NCI-H2196 treated with DMSO at 0.1 percent for 48 hours (cell line): ENCODE measurements at regions not wholly inside any gene's neighbourhood (a gene's known extent, or its start where the extent isn't known, plus 50 kb on each side); places are given as distances from the start of the nearest gene placed in this dataset.
"Not testable (repeated sequence)": the region's sequence is repeated elsewhere in the genome, so short reads cannot be mapped to it uniquely, and the experiment has no call there.

ENCODE experiments used
- DNase-seq: peaks from one replicate; lab custom pipeline; 2025; ENCODE audit not compliant: unreplicated experiment; lab: John Stamatoyannopoulos, UW

DNA sequence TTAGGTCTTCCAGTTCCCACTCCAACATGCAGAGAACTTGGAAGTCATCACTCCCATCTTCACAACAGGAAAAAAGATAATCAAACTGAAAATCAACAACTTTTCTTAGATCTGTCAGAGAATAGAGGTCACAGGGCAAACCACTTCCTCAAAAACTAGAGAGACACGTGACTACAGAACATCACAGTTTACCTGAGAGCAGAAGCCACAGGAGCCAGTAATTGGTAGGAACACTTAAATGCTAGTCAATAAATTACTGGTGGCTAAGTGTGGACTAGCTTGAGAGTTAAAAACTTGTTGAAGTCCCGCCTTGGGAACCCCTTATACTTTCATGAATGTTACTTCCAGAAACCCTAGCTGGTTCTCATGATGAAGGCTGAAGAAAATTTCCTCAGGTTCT, 81.1 kb downstream of the THSD1 start:
- DNase-seq = not testable (repeated sequence)

DNA sequence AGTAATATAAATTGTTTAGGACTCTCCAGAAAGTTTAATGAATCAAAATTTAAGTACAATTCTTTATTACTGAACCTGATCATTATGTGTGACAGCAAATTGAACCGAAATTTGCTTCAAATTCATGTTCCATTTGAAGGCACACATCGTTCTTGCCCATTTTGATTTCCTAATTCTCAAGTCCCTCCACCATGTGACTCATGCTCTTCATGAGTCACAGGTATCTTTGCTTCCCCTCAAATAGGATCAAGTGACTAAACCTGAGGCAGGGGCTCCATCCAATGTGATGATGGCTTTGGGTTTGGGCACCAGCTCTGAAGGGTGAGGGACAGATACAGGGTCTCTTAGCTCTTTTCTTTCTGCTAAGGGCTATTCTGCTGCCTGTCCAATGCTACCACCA, 86.1 kb downstream of the THSD1 start:
- DNase-seq = no peak

DNA sequence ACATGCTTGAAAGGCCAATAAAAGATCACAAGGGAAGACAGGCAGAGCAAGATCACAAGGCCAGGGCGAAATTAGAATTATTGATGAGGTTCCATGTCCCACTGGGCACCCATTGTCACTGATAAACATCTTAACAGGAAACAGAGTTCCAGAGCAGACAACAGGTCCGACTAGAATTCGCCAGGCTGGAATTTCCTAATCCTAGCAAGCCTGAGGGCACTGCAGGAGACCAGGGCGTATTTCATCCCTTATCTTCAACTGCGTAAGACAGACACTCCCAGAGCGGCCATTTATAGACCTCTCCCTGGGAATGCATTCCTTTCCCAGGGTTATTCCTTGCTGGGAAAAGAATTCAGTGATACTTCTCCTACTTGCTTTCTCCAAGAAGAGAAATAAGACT, 96.1 kb downstream of the THSD1 start:
- not testable (repeated sequence) for DNase-seq

DNA sequence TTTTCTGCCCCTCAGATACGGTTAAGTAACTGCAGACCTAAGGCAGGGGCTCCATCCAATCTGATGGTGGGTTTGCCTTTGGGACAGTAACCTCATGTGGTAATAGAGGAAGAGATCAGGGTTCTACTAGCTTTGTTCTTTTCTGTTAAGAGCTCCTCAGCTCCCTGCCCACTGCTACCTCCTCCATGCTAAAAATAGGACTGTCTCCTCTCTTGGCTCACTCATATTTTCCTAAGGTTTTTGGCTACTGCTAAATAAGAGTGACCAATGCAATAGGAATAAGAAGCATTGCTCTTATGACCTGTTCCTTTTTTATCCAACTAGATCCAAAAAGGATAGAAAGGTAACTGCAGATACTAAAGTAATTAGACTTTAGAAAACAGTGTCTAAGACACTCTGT, 99.6 kb downstream of the THSD1 start:
- not testable (repeated sequence) for DNase-seq

DNA sequence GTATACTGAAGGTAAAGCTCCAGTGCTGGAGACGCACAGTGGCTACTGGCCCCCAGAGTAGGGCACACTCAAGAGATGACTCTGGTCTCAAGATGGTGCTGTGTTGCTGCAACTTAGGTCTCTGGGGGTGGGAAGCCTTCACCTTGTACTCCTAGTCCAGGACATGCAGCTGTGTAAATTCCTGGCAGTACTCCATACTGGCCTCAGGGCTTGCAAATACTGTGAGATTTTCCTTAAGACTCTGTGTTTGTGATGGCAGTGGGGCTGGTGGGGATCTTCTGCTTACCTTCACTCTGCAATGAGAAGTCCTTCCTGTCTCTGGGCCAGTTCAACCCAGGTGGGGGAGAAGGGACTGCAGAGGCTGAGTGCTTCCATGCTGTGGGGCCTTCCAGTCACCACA, 102.9 kb downstream of the THSD1 start:
- DNase-seq = not testable (repeated sequence)

DNA sequence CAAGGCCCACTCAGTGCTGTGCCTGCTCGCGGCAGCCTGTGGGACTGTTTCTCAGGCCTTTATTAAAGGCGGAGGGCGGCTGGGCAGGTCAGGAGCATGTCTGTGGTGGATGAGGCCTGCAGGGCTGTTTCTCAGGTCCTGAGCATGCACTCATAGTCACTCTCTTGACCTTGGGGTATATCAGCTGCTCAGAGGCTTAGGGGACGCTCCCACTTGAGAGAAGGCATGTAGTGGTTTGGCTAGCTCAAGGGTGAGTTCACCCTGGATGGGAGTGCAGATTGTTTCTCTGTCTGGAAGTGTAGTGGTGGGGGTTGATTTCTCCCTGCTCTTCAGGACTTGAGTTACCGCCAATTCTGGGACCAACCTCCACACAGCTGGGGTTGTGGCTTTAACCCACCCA, 103.3 kb downstream of the THSD1 start:
- not testable (repeated sequence) for DNase-seq

DNA sequence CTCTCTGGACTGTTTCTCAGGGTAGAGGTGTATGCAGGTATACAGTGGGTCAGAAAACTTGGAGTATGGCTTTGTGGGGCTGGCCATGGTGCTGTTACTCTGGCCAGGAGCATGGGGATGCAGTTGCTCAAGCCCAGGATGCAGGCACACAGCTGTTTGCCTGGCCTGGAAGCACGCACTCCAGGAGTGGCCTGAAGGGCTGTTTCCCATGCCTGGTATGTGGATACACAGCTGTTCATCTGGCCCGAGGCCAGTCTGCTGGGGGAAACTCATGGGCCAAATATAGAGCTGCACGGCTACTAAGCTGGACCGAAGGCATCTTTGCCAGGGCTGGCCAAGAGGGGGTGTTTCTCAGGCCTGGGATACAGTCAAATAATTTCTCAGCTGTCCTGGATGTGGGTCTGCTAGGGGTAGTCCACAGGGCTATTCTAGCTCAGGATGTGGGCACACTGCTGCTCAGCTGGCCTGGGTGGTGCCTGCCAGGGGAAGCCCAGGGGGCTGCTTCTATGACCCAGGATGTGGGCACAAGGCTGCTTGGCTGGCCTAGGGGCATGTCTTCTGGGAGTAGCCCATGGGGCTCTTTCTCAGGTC, 104.1 kb downstream of the THSD1 start:
- DNase-seq = not testable (repeated sequence)

DNA sequence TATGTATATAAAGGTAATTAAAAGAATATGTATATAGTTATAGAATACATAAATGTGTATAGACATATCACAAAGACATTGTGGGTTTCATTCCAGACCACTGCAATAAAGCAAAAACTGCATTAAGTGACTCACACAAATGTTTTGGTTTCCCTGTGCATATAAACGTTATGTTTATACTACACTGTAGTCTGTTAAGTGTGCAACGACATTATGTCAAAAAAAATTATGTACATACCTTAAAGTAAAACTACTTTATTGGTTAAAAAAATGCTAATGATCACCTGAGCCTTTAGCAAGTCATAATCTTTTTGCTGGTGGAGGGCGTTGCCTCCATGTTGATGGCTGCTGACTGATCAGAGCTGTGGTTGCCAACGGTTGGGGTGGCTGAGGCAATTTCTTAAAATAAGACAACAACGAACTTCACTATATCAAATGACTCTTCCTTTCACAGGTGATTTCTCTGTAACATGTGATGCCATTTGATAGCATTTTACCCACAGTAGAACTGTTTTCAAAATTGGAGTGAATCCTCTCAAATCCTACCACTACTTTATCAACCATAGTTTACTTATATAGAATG, 107.8 kb downstream of the THSD1 start:
- DNase-seq = not testable (repeated sequence)

DNA sequence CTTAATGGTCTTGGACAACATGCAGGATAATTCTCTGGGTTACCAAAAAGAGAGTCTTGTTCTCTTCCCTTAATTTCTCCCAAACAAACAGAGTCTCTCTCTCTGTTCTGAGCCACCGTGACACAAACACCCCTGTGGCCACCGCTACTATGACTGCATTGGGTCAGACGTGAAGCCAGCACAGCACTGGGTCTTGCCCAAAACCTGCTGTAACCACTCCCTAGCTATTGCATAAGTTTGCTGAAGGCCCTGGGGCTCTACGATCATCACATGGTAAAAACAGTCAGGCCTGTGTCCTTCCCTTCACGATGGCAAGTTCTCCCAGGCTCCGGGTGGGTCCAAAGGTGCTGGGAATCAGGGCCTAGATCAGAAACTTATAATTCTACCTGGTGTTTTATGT, 117.1 kb downstream of the THSD1 start:
- not testable (repeated sequence) for DNase-seq

DNA sequence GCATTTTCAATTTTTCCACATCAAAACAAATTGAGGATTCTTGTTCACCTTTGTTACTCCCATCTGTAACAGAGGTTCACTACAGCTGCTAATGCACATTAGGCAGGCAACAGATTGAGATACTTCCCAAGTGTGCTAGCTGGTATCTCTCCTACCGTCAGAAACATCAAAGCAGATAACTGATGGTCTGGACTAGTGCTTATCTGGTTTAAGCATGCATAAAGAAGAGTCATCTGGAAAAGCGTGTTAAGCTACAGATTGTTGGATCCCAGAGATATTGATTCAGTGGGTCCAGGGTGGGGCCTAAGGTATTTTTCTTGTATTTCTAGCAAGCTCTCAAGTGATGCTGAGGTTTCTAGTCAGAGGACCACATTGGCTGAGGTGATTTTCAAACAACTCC, 122.0 kb upstream of the NEK3 start:
- DNase-seq = not testable (repeated sequence)

DNA sequence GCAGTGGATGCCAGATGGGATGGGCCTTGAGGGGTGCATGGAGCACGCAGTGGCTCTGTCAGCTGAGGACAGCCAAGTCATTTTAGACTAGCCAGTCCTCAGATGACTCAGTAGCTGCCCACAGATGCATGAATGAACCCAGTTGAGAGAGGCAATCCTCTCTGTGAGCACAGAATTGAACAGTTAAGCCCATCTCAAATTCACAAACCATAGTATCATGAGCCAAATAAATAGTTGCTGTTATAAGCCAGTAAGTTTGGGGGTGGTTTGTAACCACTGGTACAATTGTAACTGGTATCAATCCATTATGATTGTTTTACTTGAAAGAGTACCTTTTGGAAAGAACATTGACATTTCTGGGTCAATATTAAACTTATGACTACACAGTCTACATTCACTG, 120.0 kb upstream of the NEK3 start:
- DNase-seq = not testable (repeated sequence)

DNA sequence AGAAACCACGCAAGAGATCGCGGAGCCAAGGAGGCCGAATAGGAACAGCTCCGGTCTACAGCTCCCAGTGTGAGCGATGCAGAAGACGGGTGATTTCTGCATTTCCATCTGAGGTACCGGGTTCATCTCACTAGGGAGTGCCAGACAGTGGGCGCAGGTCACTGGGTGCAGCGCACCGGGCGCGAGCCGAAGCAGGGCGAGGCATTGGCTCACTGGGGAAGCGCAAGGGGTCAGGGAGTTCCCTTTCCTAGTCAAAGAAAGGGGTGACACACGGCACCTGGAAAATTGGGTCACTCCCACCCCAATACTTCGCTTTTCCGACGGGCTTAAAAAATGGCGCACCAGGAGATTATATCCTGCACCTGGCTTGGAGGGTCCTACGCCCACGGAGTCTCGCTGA, 94.9 kb upstream of the NEK3 start:
- DNase-seq = not testable (repeated sequence)

DNA sequence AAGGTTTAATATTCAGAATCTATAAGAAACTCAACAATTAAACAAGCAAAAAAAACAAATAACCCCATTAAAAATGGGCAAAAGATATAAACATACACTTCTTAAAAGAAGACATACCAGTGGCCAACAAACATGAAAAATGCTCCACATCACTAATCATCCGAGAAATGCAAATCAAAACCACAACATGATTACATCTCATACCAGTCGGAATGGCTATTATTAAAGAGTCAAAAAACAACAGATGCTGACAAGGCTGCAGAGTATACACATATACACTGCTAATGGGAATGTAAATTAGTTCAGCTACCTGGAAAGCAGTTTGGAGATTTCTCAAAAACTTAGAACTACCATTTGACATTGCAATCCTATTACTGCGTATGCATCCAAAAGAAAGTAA, 81.4 kb upstream of the NEK3 start:
- not testable (repeated sequence) for DNase-seq

DNA sequence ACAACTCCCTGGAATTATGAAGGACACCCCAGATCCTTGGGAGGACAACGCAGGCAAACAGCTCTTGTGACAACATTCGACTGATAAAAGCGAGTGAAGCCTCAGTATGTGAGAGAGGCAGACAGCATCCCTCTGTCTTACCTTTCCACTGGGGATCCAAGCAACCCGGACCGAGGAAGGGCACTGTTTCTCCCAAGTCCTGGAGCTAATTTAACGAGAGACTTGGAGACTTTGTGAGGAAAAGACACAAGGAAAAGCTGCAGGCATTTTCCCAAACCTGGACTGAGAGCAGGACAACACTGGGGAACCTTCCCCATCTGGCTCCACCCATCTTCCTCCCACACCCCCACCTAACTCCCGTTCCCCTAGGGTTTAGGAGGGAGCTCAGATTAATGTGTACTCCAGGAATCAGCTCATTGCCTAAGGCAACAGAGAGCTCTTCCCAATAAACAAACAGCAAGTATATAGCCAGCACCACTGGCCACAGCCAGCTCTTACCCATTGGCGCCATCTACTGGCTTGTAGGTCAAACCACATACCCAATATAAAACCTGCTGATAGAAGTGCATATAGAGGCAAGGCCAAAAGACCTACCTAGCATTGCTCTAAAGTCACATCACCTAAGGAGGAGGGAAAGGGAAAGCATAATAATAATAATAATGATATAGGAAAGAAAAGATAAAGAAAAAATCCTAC, 76.7 kb upstream of the NEK3 start:
- DNase-seq = peak; percentile 11

DNA sequence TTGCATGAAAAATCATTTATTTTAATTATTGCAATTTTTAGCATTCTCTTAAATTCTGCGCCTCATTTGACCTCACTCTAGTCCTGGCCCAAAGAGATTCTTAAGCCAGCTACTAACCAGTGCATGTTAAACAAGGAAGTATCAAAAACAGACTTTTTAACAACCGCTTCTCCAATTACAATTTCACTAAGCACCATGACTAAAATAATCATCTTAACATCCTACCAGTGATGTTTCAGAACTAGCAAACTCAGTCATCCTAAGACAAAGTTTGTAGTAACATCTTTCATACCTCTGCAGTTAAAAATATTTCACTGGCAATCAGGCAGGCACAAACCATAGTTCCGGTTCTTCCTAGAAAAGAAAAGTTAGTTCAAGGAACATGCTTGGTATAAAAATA, 75.5 kb upstream of the NEK3 start:
- not testable (repeated sequence) for DNase-seq

DNA sequence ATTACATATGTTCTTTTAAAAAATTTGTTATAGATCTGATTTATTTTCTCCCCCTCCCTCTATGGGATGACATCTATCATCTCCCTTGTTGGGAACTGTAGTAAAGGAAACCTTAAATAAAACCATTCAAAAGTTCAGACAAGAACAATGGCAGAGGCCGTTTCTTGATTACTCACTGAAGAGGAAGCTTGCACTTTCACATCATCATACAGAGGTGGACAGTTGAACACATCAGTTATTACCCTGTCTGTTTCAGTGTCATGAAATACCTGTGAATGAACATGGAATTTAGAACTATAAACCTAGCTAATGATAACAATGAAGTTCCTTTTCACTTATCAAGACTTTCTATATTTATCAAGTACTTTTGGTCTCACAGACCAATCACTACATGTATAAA, 63.7 kb upstream of the NEK3 start:
- not testable (repeated sequence) for DNase-seq

DNA sequence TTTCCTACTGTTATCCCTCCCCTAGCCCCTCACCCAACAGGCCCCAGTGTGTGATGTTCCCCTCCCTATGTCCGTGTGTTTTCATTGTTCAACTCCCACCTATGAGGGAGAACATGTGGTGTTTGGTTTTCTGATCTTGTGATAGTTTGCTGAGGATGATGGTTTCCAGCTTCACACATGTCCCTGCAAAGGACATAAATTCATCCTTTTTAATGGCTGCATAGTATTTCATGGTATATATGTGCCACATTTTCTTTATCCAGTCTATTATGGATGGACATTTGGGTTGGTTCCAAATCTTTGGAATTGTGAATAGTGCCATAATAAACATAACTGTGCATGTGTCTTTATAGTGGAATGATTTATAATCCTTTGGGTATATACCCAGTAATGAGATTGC, 54.5 kb upstream of the NEK3 start:
- not testable (repeated sequence) for DNase-seq

DNA sequence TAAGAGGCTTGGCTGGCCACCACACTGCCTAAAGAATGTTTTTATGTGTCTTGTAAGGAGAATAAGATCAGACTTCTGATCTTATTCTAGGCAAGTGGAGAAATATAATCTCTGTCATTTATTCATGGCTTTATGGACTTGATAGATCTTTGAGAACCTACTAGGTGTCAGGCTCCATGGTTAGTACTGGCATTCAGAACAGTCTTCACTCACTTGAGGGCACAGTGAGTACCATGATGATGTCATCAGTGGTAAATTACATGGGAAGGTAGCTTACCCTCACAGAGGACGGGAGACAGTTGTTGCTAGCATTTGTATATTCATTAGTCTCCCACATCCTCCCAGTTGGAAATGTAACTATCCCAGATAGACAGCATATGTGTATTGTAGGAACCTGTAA, 53.5 kb upstream of the NEK3 start:
- DNase-seq = not testable (repeated sequence)

DNA sequence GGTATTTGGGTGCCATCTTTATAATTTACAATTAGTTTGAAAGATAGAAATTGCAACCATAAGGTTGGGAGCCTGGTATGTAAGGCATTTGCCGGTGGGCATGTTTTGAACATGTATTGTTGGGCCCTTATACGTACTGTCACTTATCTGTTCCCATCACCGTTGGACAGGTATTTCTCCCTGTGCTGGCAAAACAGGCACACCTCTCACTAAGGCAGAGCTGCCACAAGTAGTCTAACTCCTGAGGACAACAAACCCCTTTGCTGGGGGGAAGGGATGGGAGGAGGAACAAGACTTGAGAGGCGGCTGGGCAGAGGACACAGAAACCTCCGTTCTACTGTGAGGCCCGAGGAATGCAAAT, 52.0 kb upstream of the NEK3 start:
- not testable (repeated sequence) for DNase-seq

DNA sequence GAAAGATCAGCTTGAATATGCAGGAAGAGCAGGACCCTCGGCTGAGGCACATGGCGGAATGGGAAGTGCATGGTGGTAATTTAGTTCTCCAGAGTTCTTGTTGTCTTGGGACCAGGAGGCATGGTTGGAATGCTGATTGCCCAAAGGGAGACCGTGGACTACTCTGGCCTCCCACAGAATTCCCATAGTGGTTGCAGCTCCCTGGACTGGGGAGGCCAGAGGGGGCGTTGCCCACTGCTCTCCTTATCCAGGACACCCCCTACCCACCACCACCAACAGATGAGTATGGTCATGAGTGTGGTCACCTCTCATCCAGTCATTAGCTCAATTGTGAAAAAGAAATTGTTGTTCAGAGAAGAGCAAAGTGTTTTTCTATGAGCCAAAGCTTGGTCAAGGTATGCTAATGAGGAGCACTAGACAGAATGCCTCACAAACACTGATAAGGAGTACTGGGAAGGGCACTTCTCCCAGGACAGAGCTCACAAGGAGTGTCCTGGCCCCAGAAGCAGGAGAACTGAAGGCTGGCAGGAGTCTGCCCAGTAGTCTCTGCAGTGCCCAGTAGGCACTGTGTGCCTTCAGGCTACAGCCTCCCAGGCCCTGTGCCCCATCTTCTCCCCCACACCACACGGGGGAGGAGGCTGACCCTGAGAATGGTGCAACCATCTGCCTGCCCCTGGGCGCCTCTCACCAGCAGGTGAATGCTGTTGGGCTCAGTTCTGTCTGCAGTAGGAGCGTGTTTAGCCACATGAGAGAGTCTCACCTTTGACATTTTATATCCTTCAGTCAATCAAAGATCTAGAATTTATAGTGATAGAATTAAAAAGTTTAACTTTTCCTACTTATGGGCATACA, 51.4 kb upstream of the NEK3 start:
- not testable (repeated sequence) for DNase-seq
